HCT116 (cell line): ENCODE measurements at regions not wholly inside any gene's neighbourhood (a gene's known extent, or its start where the extent isn't known, plus 50 kb on each side); places are given as distances from the start of the nearest gene placed in this dataset.

ENCODE experiments used
- ATAC-seq: fragments of 200-7000 bp; cut with Tn5 transposase; 2 replicates; pipeline ENCODE4 v1.9.1; 2020; ENCODE audit warnings: mild to moderate bottlenecking, moderate library complexity
- BruUV-seq: library from RNA; stranded (reverse); fragments of 400-500 nt; replicated peaks from 2 replicates; lab custom pipeline; 2021; lab: Mats Ljungman, UMichigan
- CTCF ChIA-PET: fragments of 300-600 bp; sonication (Branson Sonifier 250); formaldehyde crosslinking; loops from one replicate; lab custom pipeline; 2021; ENCODE audit warnings: antibody characterized with exemption; lab: Charles Lee
- POLR2A ChIA-PET: fragments of 300-600, 350-600 bp; sonication (Branson Sonifier 250); formaldehyde crosslinking; loops from one replicate; lab custom pipeline; 2021; ENCODE audit warnings: antibody characterized with exemption; lab: Charles Lee
- RAD21 ChIA-PET, 2 experiments: fragments of 300-600 bp; sonication (Branson Sonifier 250); formaldehyde crosslinking; loops; one replicate each; lab custom pipeline; 2023; ENCODE audit warnings: low total read pairs in 2 of 2; ENCODE audit not compliant: uncharacterized antibody in 2 of 2, unreplicated experiment in 2 of 2, low non-redundant PET in 1 of 2; lab: Charles Lee
- DNase-seq: peaks from one replicate; pipeline ENCODE4 v3.0.0-alpha.2; 2010; ENCODE audit warnings: low read depth, low spot score
- H2AFZ ChIP-seq: fragments of 200-600 bp; shearing (Covaris generic), sonication (generic); 2 replicates; pipeline ENCODE4 v1.6.1; 2017; ENCODE audit warnings: low read depth, mixed run types, mixed read lengths, antibody characterized with exemption, low read length; ENCODE audit not compliant: poor library complexity, severe bottlenecking
- H3K27ac ChIP-seq: 2 replicates; pipeline ENCODE4 v1.5.1; 2012; ENCODE audit warnings: low read depth, low read length
- H3K27me3 ChIP-seq: fragments of 200-600 bp; sonication (generic); 2 replicates; pipeline ENCODE4 v1.6.1; 2016; ENCODE audit warnings: mixed run types, low read length, mixed read lengths; ENCODE audit not compliant: insufficient read depth
- H3K36me3 ChIP-seq, 2 experiments: fragments of 200-500 bp in 1 of 2; fragments of 200-600 bp in 1 of 2; sonication (Bioruptor generic) in 1 of 2; sonication (generic) in 1 of 2; 2 replicates each; pipeline versions ENCODE4 v1.5.1 to v1.6.1; 2014 to 2016; ENCODE audit warnings: low read length in 2 of 2, inconsistent platforms in 1 of 2, mixed read lengths in 1 of 2, mixed run types in 1 of 2; ENCODE audit not compliant: insufficient read depth in 2 of 2, control insufficient read depth in 1 of 2
- H3K4me1 ChIP-seq, 2 experiments: fragments of 200-600 bp in 1 of 2; sonication (generic) in 1 of 2; 2 replicates each; pipeline versions ENCODE4 v1.5.1 to v1.6.1; 2012 to 2017; ENCODE audit warnings: low read length in 2 of 2, inconsistent platforms in 1 of 2, mild to moderate bottlenecking in 1 of 2, mixed read lengths in 1 of 2, mixed run types in 1 of 2, moderate library complexity in 1 of 2; ENCODE audit not compliant: insufficient read depth in 2 of 2, control insufficient read depth in 1 of 2
- H3K4me2 ChIP-seq: fragments of 200-600 bp; sonication (generic); 2 replicates; pipeline ENCODE4 v1.6.1; 2017; ENCODE audit warnings: mixed run types, low read length, mixed read lengths
- H3K4me3 ChIP-seq, 2 experiments: fragments of 200-600 bp in 1 of 2; sonication (generic) in 1 of 2; replicated peaks in 1 of 2; 2 replicates each; pipeline ENCODE4 v1.5.1; 2011 to 2016; ENCODE audit warnings: low read length in 2 of 2, control low read depth in 1 of 2, low read depth in 1 of 2, mild to moderate bottlenecking in 1 of 2, mixed read lengths in 1 of 2, mixed run types in 1 of 2
- H3K79me2 ChIP-seq: fragments of 200-600 bp; sonication (generic); 2 replicates; pipeline ENCODE4 v1.6.1; 2017; ENCODE audit warnings: mild to moderate bottlenecking, mixed run types, low read length, moderate library complexity, mixed read lengths; ENCODE audit not compliant: insufficient read depth
- H3K9ac ChIP-seq: fragments of 200-600 bp; sonication (generic); 2 replicates; pipeline ENCODE4 v1.6.1; 2016; ENCODE audit warnings: low read length, mixed read lengths
- H3K9me2 ChIP-seq: fragments of 200-600 bp; sonication (generic), shearing (Covaris generic); 2 replicates; pipeline ENCODE4 v1.6.1; 2017; ENCODE audit warnings: mixed run types, mild to moderate bottlenecking, moderate library complexity; ENCODE audit not compliant: insufficient read depth
- H3K9me3 ChIP-seq, 2 experiments: fragments of 200-500 bp in 1 of 2; fragments of 200-600 bp in 1 of 2; sonication (Bioruptor generic) in 1 of 2; sonication (generic) in 1 of 2; 2 replicates each; pipeline ENCODE4 v1.6.1; 2014 to 2017; ENCODE audit warnings: low read length in 2 of 2, mixed read lengths in 2 of 2, inconsistent platforms in 1 of 2, low read depth in 1 of 2, mild to moderate bottlenecking in 1 of 2, mixed run types in 1 of 2, moderate library complexity in 1 of 2; ENCODE audit not compliant: control insufficient read depth in 1 of 2, insufficient read depth in 1 of 2
- H4K20me1 ChIP-seq: fragments of 200-600 bp; sonication (generic), shearing (Covaris generic); 2 replicates; pipeline ENCODE4 v1.6.1; 2017; ENCODE audit warnings: mixed run types, mild to moderate bottlenecking, moderate library complexity; ENCODE audit not compliant: insufficient read depth
- MAX ChIP-seq: IDR thresholded peaks from 2 replicates; pipeline ENCODE4 v1.6.1; 2012
- POLR2A ChIP-seq: IDR thresholded peaks from 2 replicates; pipeline ENCODE4 v1.7.0; 2011; ENCODE audit warnings: borderline replicate concordance; ENCODE audit not compliant: insufficient read depth, insufficient read length; ENCODE audit errors: extremely low read depth
- POLR2AphosphoS5 ChIP-seq: IDR thresholded peaks from 2 replicates; pipeline ENCODE4 v1.6.1; 2011; ENCODE audit warnings: mild to moderate bottlenecking, low read depth, low read length, moderate library complexity
- REST ChIP-seq: IDR thresholded peaks from 2 replicates; pipeline ENCODE4 v1.6.1; 2012; ENCODE audit warnings: low read depth
- SIN3A ChIP-seq: IDR thresholded peaks from 2 replicates; pipeline ENCODE4 v1.6.1; 2012; ENCODE audit warnings: low read depth
- YY1 ChIP-seq: IDR thresholded peaks from 2 replicates; pipeline ENCODE4 v1.6.1; 2011; ENCODE audit warnings: low read length, low read depth, moderate library complexity, mild to moderate bottlenecking; ENCODE audit not compliant: insufficient replicate concordance; ENCODE audit errors: extremely low read depth
- ZFX ChIP-seq: fragments of 450-650 bp; IDR thresholded peaks from 2 replicates; pipeline ENCODE4 v1.6.1; 2017
- intact Hi-C: fragments of 100-400 bp; cut with micrococcal nuclease; formaldehyde crosslinking; loops from 2 replicates; pipeline ENCODE4 v1.10.0; 2022

GRCh38 chr13:96934889-96935489 lies 59.3 kb downstream of the OXGR1 start:
- DNase-seq, result no peak
- no peaks in the 10 kb centered on the region for H3K36me3 ChIP-seq
- H3K4me3 ChIP-seq, result no peak overlapping the region
- POLR2A ChIA-PET, result no interaction called here
- H3K9me2 ChIP-seq, result no peaks in the 10 kb centered on the region
- intact Hi-C loops, result no loop called here
- RAD21 ChIA-PET, result no interaction called here
- H3K4me1 ChIP-seq, result no peaks in the 10 kb centered on the region
- H3K9ac ChIP-seq, result no peak overlapping the region
- no peak overlapping the region for H3K4me2 ChIP-seq
- CTCF ChIA-PET, result no interaction called here
- no peaks in the 10 kb centered on the region for H3K79me2 ChIP-seq
- no peak for TF ChIP-seq REST
- TF ChIP-seq ZFX, result no peak
- TF ChIP-seq MAX, result no peak
- TF ChIP-seq POLR2A, result no peak
- TF ChIP-seq YY1, result no peak
- TF ChIP-seq POLR2AphosphoS5, result no peak
- no peak for TF ChIP-seq SIN3A
- TF ChIP-seq, all 23 proteins: peak for 0
- Histone ChIP-seq H3K27ac (no peak overlapping the region), H2AFZ (no peak overlapping the region), H3K9me3 (no peaks in the 10 kb centered on the region), H4K20me1 (no peaks in the 10 kb centered on the region), H3K27me3 (peaks cover 49% of the 10 kb centered on the region)
- no peak for ATAC-seq
- BruUV-seq, result no TSS peak
